OCI-M2 (cell line): ENCODE measurements at regions not wholly inside any gene's neighbourhood (a gene's known extent, or its start where the extent isn't known, plus 50 kb on each side); places are given as distances from the start of the nearest gene placed in this dataset.
"Not testable (repeated sequence)": the region's sequence is repeated elsewhere in the genome, so short reads cannot be mapped to it uniquely, and the experiment has no call there.

Experiments used
- DNase-seq: peaks from one replicate; lab custom pipeline; 2025; ENCODE audit not compliant: unreplicated experiment; lab: John Stamatoyannopoulos, UW

GRCh38 chr20:5393218-5393870 is 76.6 kb upstream of the PROKR2 start:
- no peak for DNase-seq

GRCh38 chr20:5390720-5391119 is 74.0 kb upstream of the PROKR2 start:
- no peak for DNase-seq

GRCh38 chr20:5386846-5387245 is 70.1 kb upstream of the PROKR2 start:
- not testable (repeated sequence) for DNase-seq

- DNase-seq = not testable (repeated sequence)
These were observed 64.8 kb upstream of the PROKR2 start for GRCh38 chr20:5381527-5381926.

GRCh38 chr20:5377484-5377883 is 60.7 kb upstream of the PROKR2 start:
- no peak for DNase-seq

- DNase-seq = no peak
These were observed 59.5 kb upstream of the PROKR2 start for GRCh38 chr20:5376228-5376627.

GRCh38 chr20:5374171-5374570 is 57.4 kb upstream of the PROKR2 start:
- no peak for DNase-seq

- no peak for DNase-seq
These were observed 55.6 kb upstream of the PROKR2 start for GRCh38 chr20:5372371-5372770.

GRCh38 chr20:5369629-5370028 is 52.9 kb upstream of the PROKR2 start:
- DNase-seq = no peak
